Endothelial cell of umbilical vein (primary cell): ENCODE measurements at regions not wholly inside any gene's neighbourhood (a gene's known extent, or its start where the extent isn't known, plus 50 kb on each side); places are given as distances from the start of the nearest gene placed in this dataset.

Experiments used
- BruUV-seq: library from RNA; stranded (reverse); fragments of 400-500 nt; replicated peaks from 2 replicates; lab custom pipeline; 2021; lab: Mats Ljungman, UMichigan
- CTCF ChIA-PET: fragments of 300-600, 350-600 bp; sonication (Branson Sonifier 250); formaldehyde crosslinking; loops from one replicate; lab custom pipeline; 2021; ENCODE audit warnings: antibody characterized with exemption, inconsistent platforms; lab: Charles Lee
- POLR2A ChIA-PET: fragments of 300-600, 350-600 bp; sonication (Branson Sonifier 250); formaldehyde crosslinking; loops from one replicate; lab custom pipeline; 2021; ENCODE audit warnings: antibody characterized with exemption, inconsistent platforms; lab: Charles Lee
- DNase-seq: peaks from one replicate; pipeline ENCODE4 v3.0.0-alpha.2; 2011; ENCODE audit warnings: low read depth, low spot score
- FAIRE-seq: peaks from 2 replicates; lab custom pipeline; 2011; peaks lifted over from hg19 to GRCh38; lab: Jason Lieb, UNC
- H2AFZ ChIP-seq: 2 replicates; pipeline ENCODE4 v1.6.0; 2012; ENCODE audit warnings: low read depth, low read length, control low read depth, inconsistent platforms
- H3K27ac ChIP-seq: 2 replicates; pipeline ENCODE4 v1.5.1; 2011; ENCODE audit warnings: low read depth, mild to moderate bottlenecking, control low read depth, low read length, moderate library complexity; ENCODE audit not compliant: insufficient read depth
- H3K27me3 ChIP-seq, 2 experiments: 2 replicates each; pipeline versions ENCODE4 v1.6.0 to v1.6.1; 2011; ENCODE audit warnings: low read length in 2 of 2, mixed read lengths in 1 of 2; ENCODE audit not compliant: control insufficient read depth in 2 of 2, insufficient read depth in 2 of 2
- H3K36me3 ChIP-seq, 2 experiments: 2 replicates in 1 of 2; 3 replicates in 1 of 2; pipeline ENCODE4 v1.5.1; 2011; ENCODE audit warnings: low read length in 2 of 2, mild to moderate bottlenecking in 1 of 2, moderate library complexity in 1 of 2; ENCODE audit not compliant: control insufficient read depth in 2 of 2, insufficient read depth in 2 of 2; ENCODE audit errors: extremely low read depth in 1 of 2
- H3K4me1 ChIP-seq: 3 replicates; pipeline ENCODE4 v1.5.1; 2011; ENCODE audit warnings: mild to moderate bottlenecking, low read length; ENCODE audit not compliant: control insufficient read depth, insufficient read depth; ENCODE audit errors: extremely low read depth
- H3K4me2 ChIP-seq: 2 replicates; pipeline ENCODE4 v1.6.1; 2011; ENCODE audit warnings: low read length, control low read depth, mixed read lengths; ENCODE audit not compliant: insufficient read depth
- H3K4me3 ChIP-seq, 3 experiments: fragments of 200-600 bp in 1 of 3; sonication (generic), shearing (Covaris generic) in 1 of 3; replicated peaks in 1 of 3; 2 replicates each; pipeline ENCODE4 v1.5.1; 2011 to 2016; ENCODE audit warnings: control low read depth in 3 of 3, low read length in 3 of 3, mild to moderate bottlenecking in 2 of 3, inconsistent platforms in 1 of 3, low read depth in 1 of 3, moderate library complexity in 1 of 3; ENCODE audit not compliant: insufficient read depth in 1 of 3
- H3K79me2 ChIP-seq: 2 replicates; pipeline ENCODE4 v1.6.0; 2012; ENCODE audit warnings: low read length, inconsistent platforms; ENCODE audit not compliant: control insufficient read depth, insufficient read depth
- H3K9ac ChIP-seq: replicated peaks from 2 replicates; pipeline ENCODE3; 2011; ENCODE audit warnings: low read length, control low read depth; ENCODE audit not compliant: insufficient read depth; ENCODE audit errors: extremely low read depth
- H3K9me1 ChIP-seq: replicated peaks from 3 replicates; pipeline ENCODE4 v1.6.0; 2011; ENCODE audit warnings: mild to moderate bottlenecking, low read length; ENCODE audit not compliant: control insufficient read depth, insufficient read depth; ENCODE audit errors: extremely low read depth
- H3K9me3 ChIP-seq: replicated peaks from 2 replicates; pipeline ENCODE4 v1.5.1; 2012; ENCODE audit warnings: low read length, inconsistent platforms; ENCODE audit not compliant: control insufficient read depth, insufficient read depth
- H4K20me1 ChIP-seq: replicated peaks from 2 replicates; pipeline ENCODE3; 2011; ENCODE audit warnings: mild to moderate bottlenecking, low read length; ENCODE audit not compliant: control insufficient read depth, insufficient read depth; ENCODE audit errors: extremely low read depth
- GATA2 ChIP-seq: IDR thresholded peaks from 2 replicates; pipeline ENCODE4 v1.7.0; 2011; ENCODE audit warnings: low read depth, mild to moderate bottlenecking, moderate library complexity, mixed read lengths, low read length; ENCODE audit not compliant: insufficient read length, insufficient read depth
- POLR2A ChIP-seq: IDR thresholded peaks from 2 replicates; pipeline ENCODE4 v1.6.1; 2012; ENCODE audit warnings: low read depth, mild to moderate bottlenecking, control low read depth, low read length
- dilution Hi-C: fragments of 300-500 bp; cut with MboI; formaldehyde crosslinking; loops from one replicate; pipeline ENCODE4 v1.15.0; 2019; ENCODE audit warnings: low sequenced_read_pairs; ENCODE audit not compliant: extremely low pct_ligation_motif_present
- intact Hi-C: fragments of 100-400 bp; cut with micrococcal nuclease; formaldehyde crosslinking; loops from one replicate; pipeline ENCODE4 v1.10.0; 2022

GRCh38 chr18:71431689-71432088 is 1112.5 kb downstream of the CBLN2 start:
- Histone ChIP-seq H3K27me3 (no peaks in the 10 kb centered on the region), H3K36me3 (no peaks in the 10 kb centered on the region), H3K4me1 (peaks cover 14% of the 10 kb centered on the region), H3K79me2 (no peaks in the 10 kb centered on the region), H3K9ac (no peak overlapping the region), H3K4me3 (no peak overlapping the region), H3K9me1 (no peaks in the 10 kb centered on the region), H3K4me2 (peak overlapping the region; percentile 59), H4K20me1 (no peaks in the 10 kb centered on the region), H2AFZ (peak overlapping the region; percentile 50), H3K27ac (peak overlapping the region; percentile 17), H3K9me3 (no peaks in the 10 kb centered on the region)
- dilution Hi-C loops = no loop called here
- CTCF ChIA-PET = interaction anchor here (0.9 to 1.6 kb wide), 7 partner anchors 8 to 501 kb away, joined by 3 to 6 read pairs (median 3); no protein-coding TSS in a partner anchor
- FAIRE-seq = no peak
- POLR2A ChIA-PET = no interaction called here
- DNase-seq = no peak
- intact Hi-C loops = loop anchor here (10.0 kb wide), 1 partner anchor 163 kb away; no protein-coding TSS in a partner anchor
- no TSS peak for BruUV-seq
- no peak for TF ChIP-seq POLR2A

- intact Hi-C loops = loop anchor here (10.0 kb wide), 1 partner anchor 164 kb away; no protein-coding TSS in a partner anchor
- Histone ChIP-seq H3K9me1 (no peaks in the 10 kb centered on the region), H3K4me1 (peaks cover 14% of the 10 kb centered on the region), H3K9ac (no peak overlapping the region), H3K9me3 (no peaks in the 10 kb centered on the region), H3K36me3 (no peaks in the 10 kb centered on the region), H3K27me3 (no peaks in the 10 kb centered on the region), H4K20me1 (no peaks in the 10 kb centered on the region), H3K4me3 (no peak overlapping the region), H3K4me2 (peak overlapping the region; percentile 59), H3K79me2 (no peaks in the 10 kb centered on the region), H3K27ac (peak overlapping the region; percentile 17), H2AFZ (peak overlapping the region; percentile 50)
- FAIRE-seq (no peak), DNase-seq (no peak)
- ChIA-PET CTCF (interaction anchor here (0.9 to 1.6 kb wide), 8 partner anchors 9 to 500 kb away, joined by 3 to 6 read pairs (median 4); no protein-coding TSS in a partner anchor), POLR2A (no interaction called here)
- dilution Hi-C loops = no loop called here
- no TSS peak for BruUV-seq
- no peak for TF ChIP-seq GATA2
Observed at GRCh38 chr18:71431171-71431570, 1113.0 kb downstream of the CBLN2 start.
